Lower leg skin (tissue), 3 donors: ENCODE measurements at regions not wholly inside any gene's neighbourhood (a gene's known extent, or its start where the extent isn't known, plus 50 kb on each side); places are given as distances from the start of the nearest gene placed in this dataset.

Experiments used
- POLR2A ChIP-seq, 2 donors: fragments of 450-650 bp; IDR thresholded peaks; one replicate each; pipeline ENCODE4 v1.6.1; 2016 to 2017; ENCODE audit warnings: antibody characterized with exemption in 2 of 2, mild to moderate bottlenecking in 1 of 2, moderate library complexity in 1 of 2
- TF ChIP-seq, protein P1 (sequence below), 3 donors: fragments of 450-650 bp; IDR thresholded peaks; one replicate each; pipeline ENCODE4 v1.5.1; 2016; ENCODE audit warnings: antibody characterized with exemption in 3 of 3, mild to moderate bottlenecking in 3 of 3, moderate library complexity in 2 of 3

DNA sequence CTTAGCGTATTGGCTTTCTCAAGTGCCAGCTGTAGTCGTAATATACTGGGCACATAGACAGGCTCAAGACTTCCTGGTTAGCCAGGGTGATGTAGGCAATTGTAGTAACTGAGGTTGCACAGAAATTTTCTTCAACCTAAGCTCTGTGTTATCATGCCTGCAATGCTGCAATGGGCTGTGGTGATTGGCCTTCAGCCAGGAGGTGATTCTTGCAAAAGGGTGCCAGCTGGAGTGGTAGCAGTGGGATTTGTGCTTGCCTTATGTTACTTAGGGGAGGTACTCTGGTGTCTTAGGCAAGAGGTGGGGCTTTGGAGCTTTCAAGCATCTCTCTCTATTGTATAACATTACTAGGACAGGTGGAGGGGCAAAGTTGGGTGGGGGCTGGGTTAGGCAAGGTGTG lies 495.1 kb downstream of the CDH11 start:
- TF ChIP-seq, protein P1, sequence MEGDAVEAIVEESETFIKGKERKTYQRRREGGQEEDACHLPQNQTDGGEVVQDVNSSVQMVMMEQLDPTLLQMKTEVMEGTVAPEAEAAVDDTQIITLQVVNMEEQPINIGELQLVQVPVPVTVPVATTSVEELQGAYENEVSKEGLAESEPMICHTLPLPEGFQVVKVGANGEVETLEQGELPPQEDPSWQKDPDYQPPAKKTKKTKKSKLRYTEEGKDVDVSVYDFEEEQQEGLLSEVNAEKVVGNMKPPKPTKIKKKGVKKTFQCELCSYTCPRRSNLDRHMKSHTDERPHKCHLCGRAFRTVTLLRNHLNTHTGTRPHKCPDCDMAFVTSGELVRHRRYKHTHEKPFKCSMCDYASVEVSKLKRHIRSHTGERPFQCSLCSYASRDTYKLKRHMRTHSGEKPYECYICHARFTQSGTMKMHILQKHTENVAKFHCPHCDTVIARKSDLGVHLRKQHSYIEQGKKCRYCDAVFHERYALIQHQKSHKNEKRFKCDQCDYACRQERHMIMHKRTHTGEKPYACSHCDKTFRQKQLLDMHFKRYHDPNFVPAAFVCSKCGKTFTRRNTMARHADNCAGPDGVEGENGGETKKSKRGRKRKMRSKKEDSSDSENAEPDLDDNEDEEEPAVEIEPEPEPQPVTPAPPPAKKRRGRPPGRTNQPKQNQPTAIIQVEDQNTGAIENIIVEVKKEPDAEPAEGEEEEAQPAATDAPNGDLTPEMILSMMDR (IDR thresholded peaks at IDR 0.05), result no peak
- TF ChIP-seq POLR2A (IDR thresholded peaks at IDR 0.05), result no peak
